Retina (tissue), 1 donor: ENCODE measurements at regions not wholly inside any gene's neighbourhood (a gene's known extent, or its start where the extent isn't known, plus 50 kb on each side); places are given as distances from the start of the nearest gene placed in this dataset.

Source experiments
- DNase-seq: peaks from one replicate; pipeline ENCODE4 v3.0.0-alpha.2; 2016

DNA sequence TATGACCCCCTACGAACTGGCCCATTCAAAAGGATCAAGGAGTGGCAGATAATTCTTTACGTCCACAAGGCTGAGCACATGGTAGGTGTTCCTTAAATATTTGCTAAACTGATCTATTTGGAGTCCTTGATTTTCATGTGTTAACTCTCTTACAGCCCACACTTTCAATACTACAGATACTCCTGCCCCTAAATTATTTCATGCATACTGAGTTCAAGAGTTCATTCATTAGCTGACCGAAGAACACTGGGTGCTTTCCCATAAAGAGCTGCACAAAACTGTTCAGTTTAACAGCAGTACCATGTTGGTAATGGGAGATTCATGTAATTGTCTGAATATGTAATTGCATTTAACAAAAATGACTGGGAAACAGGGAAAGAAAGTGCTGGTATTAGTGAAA is 170.5 kb upstream of the ADO start:
- no peak for DNase-seq

DNA sequence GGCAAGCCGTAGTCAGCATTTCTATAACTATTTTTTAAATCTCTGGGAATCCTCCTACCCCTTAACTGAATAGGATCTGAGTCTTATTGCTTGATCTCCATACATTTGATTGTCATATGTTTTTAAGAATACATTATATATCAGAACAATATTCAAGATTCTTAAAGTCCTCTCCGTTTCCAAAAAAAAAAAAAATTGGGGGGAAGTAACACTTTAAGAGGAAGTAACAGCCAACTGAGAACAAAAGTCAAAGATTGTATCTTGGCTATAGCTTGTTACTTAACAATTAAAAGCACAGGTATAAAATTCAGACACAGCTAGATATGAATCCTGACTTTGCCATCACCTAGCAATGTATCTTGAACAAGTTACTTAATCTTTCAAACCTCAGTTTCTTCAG is 169.9 kb upstream of the ADO start:
- DNase-seq, result no peak

DNA sequence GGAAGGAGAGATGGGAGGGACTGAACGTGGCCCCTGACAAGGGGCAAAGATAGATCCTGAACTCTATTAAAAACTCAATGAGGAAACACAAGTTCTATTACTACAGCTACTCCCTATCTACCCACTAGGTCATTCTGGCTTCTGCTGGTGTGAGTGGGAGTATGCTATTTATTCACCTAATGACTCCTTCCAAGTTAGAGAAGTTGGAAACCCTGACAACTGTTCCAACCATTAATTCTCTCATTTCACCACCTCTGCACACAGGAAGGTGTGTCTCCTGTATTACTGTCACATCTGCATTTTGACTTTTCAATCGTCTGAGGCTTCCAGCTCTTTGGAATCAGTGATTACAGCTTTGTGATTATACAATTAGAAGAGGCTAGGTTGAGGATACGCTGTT is 169.4 kb upstream of the ADO start:
- DNase-seq, result no peak

DNA sequence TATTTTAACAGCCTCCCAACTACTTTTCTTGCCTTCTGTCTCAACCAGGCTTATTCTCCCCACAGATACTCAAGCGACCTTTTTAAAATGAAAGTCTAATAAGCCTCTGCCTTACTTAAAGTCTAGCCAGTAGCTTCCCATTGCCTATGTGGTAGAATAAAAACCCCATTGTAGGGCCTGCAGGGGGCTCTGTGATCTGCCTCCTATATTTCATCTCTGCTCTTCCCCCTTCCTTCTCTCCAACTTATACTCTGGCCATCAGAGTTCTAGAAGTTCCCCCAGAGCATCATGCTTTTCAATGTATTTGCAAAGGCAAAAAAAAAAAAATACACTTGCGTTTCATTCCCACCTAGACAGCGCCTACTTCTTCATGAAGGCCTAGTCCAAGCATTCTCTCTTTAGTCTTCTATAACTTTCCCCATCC is 167.7 kb upstream of the ADO start:
- no peak for DNase-seq

DNA sequence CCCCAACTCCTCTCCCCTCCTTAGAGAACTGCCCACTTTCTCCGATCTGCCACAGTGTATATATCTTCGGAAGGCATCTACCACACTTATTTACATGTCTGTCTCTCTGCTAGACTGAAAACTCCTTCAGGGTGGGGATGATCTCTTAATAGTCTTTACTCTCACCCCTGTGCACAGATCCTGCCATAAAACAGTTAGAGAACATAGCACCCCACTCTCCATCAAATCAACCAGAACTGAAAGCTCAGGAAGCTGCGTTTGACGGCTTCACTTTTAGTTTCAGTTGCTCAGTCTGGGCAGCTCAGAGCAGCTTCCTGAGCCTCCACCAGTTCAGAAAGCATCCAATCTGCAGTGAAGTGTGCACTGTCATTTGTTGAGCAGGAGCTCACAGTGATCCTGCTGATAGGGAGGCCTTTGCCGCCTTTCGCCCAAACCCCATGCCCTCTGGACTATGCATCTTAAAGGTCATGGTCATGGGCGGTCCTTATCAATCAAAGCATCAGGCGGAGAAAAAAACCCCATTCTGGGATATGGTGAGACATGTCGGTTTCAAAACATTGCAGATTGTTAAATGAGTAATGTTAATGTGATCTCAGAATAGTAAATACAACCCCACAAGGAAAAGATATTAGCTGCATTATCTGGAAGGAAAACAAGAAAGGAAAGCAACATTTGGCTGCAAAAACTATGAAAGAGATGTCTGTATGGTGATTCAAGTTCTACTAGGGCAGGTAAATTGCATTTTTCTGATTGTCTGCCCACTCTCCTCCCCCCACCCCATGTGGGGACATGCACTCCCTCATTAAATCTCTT is 167.1 kb upstream of the ADO start:
- no peak for DNase-seq

DNA sequence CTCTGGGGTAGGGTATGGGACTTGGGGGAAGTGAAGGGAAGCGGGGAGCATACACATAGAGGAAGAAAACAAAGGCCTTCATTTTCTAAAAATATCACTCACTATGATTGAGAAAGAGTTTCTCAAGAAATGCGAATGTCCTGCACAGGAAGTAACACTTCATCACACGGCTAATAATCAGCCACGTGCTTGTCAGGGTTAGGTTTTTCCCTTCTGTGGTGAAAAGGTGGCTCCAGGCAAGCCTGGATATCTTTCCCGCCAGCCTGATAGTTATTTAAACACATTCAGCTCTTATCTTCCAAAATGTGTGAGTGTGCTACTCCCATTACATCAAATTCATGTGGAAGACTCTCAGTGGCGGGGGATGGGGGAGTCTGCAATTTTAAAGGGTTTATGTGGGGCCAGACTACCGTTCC is 166.4 kb upstream of the ADO start:
- no peak for DNase-seq

DNA sequence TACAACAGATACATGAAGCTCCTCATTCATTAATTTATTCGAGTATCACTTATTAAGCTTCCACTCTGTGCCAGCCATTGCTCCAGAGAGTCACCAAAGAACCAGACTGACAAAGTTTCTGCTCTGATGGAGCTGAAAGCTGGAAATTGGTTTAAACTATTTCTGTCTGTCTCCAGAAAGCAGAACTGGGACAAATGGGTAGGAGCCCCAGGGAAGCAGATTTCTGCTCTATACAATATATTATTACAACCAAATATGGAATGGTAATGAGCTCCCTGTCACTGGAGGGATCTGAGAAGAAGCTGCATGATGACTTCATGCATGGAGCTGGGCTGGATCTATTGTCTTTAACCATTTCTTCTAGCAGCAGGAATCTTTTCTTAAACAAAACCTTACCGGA is 165.4 kb upstream of the ADO start:
- DNase-seq, result no peak

DNA sequence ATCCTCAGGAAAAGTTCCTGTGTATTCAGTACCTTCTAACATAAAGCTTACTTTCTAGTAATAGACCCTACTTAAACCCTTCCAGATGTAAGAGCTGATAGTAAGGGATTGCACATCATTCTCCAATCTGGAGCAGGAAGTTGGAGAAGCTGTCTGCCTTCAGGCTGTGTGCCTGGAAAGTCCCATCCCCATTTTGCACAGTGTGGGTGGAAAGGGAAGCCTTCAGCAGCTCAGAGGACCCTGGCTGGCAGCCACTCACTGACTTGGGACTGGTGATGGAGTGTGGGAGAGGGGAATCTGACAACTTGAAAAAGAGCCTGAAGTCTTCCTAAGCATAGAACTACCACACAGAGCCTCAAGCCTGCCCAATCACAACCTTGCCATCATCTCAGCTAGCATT is 164.1 kb upstream of the ADO start:
- no peak for DNase-seq

DNA sequence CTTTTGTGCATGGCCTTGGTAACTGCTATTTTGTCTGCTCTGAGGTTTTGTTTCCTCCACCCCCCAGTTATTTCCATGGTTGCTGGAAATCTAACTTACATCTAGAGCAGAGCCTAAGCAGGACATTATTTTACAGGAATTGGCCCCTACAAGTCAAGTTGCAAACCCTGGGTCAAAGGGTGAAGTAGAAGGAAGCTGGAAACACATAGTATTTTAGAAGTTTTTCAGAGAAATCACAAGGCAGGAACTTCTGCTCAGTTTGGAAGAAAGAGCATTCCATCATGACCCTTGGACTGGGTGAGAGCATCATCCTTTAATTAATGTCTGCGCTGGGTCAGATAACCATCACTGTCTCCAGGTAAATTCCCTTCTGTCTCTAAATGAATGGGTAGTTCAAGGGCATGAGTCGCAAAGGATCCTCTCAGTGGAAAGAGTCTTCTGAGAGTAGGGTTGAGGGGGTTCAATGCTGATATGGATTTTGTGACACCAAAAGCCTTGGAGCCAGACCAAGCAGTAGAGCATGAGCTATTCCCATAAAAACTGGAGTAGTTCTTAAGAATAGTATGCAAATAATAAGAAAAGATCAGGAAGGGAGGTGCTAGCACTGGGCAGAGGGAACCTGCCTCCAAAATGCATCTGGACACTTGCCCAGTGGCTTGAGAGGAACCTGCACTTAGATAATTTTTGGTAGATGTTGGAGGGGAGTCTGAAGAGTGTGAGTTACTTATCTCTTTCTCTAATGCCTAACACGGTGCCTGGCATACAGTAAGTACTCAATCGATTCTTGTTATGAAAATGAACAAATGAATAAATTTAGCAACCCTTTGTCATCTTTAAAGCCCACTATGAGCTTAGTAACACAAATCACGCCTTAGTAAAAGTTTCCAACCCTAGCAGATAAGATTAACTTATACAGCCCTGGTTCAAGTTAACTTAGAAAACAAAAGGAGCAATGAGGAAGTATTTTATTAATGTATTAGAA is 160.6 kb upstream of the ADO start:
- no peak for DNase-seq

DNA sequence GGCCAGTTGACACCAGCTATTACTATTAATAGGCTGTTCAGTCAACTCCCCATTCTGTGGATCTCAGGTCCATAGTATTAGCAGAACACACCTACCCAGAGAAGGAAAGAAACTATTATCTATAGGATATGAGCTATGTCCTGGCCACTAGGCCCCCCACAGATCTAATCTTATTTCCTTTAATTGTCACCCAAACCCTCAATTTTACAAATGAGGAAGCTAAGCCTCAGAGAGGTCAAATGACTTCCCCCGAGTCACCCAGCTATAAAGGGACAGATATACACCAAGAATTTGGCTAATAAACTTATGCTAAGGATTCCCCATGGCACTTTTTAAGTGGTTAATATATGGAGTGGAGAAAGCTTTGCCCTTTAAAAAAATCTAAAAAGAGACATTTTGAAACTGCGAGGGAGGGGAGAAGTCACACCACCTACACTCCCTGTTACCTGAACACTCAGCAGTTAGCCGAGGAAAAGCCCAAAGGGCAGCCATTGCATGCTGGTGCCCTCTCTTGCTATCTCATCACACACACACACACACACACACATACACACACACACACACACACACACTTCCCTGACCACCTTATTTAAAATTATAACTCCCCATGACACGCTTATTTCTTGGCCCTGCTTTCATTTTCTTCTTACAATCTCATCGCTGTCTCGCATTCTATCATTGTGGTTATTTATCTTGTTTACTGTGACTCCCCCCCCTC is 157.0 kb upstream of the ADO start:
- no peak for DNase-seq

DNA sequence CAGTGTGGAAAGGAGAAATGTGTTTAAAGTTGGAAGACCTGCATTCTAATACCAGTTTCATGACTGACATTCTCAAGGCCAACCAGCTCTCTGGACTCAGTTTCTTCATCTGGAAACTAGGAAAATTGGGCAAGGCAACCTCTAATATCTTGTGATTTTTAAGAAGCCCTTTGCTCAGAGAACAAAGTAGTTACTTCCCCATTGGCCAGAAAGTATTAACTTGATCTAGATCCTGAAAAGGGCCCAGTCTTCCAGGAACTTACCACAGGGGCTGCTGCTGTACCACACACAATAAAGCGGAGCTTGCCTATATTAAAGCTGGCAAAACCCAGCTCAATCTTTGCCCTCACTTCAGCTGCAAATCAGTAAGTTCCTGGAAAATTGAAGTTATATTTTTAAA is 155.6 kb upstream of the ADO start:
- no peak for DNase-seq

DNA sequence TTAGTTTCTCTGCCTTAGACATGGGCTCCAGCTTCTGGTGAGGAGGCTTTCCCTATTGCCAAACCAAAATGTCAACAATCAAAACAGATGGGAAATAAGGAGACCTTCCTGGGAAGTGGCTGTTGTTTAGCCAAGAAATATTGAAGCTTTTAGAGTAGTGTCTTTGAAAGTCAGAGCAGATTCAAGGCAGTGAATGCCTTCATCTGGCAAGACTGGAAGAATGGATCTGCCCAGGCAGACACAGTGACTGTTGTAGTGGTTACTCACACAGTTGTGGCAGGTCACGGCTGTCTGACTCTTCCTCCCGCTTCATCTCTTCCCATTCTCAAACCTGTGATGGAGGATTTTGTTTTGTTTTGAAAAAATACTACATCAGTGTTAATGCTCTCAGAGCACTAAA is 154.1 kb upstream of the ADO start:
- no peak for DNase-seq

DNA sequence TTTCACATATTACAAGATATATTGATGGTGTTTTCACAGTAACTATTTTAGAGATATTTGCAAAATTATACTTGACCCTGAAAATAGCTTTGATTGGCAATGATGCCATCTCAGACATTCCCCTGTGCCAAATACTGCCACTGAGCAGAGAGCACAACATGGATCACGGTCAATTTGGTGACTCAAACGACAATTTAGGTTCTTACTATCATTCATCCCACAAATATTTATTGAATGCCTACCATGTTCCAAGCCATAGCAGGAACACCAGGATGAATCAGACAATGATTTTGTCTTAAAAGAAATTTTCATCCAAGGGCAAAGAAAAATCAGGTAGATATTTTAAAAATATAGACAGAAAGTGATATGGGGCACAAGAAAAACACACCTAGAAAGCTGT is 153.2 kb upstream of the ADO start:
- no peak for DNase-seq

DNA sequence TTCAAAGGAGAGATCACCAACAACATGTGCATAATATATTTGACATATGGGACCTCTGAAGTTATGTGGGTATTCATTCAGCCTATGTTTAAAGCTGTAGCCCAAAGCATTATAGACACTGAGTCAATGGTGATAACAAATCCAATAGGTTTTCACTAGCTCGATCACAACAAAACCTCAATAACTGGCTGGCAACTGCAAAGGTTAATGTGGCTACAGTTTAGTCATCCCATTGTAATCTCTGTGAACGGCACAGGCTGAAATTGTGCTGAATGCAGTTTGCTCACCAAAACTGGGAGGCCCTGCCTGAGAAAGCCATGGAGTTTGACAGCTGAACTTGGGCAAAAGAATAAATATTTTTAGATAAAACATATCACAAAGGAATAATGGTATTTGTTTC is 152.4 kb upstream of the ADO start:
- DNase-seq, result no peak

DNA sequence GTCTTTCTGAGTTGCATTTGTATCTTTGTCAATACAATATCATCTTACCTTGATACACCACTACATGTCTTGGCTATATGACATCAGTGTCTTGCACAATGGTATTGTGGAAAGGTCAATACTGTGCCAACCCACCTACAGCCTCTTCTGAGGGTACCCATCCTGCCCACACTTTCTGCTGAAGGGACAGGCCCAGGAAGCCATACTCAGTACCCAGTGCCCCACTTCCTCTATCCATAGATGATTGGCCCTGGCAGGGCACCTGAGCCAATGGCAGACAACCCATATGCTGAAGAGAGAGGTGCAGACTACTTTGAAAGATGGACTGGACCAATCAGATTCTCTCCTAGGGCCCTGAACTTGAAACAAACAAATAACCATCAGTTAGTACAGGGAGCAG is 152.0 kb upstream of the ADO start:
- no peak for DNase-seq

DNA sequence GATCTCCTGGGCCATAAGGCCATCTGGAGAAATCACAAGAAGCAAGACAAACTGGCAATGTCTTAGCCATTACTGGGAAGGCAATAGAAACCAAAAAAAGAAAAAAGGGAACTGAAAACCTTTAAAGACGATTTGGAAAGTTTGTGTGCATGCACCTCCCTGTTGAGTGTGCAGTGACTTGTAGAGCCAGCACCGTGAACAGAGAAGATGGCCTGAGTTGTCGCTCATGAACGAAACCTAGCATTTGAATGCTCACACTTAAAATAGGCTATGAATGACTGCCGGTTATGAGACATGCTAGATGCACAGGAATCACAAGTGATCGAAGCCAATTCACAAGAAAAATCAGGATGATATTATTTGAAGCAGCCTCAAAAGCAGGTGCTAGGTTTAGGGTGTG is 151.3 kb upstream of the ADO start:
- DNase-seq, result no peak

DNA sequence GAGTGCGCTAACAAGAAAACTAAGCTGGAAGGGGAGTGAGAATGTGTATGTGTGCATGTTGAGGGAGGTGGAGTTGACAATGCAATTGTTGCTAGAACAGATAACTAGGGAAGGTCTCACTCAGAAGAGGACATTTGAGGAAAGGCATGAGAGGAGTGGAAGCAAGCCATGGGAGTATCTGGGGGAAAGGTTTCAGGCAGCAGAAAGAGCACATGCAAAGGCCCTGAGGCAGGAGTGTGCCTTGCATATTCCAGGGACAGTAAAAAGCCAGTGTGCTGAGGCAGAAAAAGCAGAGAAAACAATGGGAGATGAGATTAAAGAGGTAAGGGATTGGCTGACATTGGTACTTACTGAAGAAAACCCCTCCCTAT is 149.6 kb upstream of the ADO start:
- DNase-seq, result no peak

DNA sequence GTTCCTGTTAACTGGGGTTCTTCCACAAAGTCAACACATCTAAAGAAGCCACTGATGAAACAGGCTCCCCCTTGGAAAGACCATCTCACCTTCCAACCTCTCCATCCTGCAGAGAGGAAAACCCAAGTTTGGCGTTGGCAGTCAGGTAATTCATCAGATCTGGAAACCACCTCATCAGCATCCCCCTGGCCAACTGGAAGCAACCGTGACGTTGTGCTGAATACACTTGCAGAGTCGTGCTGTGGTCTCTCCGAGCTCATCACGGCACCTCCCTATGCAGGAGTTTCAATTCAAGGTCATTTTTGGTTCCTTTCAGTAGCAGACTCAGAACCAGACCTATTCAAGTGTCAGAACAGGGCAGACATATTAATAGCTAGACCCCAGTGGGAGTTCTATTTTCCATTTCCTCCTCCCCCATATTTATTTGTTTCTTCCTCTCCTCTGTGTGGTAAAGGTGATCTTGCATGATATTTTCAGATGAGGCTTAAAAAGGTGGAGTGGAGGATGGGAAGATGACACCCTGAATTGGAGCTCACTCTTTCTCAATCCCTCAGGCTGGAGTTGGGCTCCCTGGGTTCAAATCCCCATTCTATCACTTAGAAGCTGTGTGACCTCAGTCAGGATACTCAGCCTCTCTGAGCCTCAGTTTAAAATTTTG is 149.1 kb upstream of the ADO start:
- no peak for DNase-seq

DNA sequence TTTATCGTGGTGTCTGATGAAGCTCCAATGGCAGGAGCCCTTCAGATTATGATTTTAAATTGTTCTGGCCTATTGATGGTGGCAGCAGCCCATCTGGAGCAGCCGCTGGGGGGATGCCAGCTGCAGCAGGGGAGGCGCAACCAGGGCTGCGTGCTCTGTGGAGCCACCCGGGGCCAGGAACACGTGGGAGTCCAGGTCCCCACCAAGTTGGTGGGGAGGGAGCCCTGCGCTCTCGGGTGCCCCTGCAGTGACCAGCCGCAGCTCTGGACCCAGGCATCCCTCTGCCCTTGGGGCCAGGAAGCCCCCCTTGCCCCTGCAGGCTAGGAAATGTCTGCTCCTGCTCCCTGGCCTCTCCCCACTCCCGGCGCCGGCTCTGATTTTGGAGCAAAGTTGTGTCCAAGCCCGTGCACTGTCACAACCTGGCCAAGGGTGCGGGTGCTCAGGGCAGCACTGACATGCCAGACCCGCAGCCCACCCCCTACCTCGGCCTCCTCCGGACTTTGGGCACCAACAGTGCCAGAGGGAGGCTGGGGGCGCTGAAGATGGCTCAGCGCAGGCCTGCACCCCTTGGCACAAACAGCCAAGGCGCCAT is 147.2 kb upstream of the ADO start:
- no peak for DNase-seq

DNA sequence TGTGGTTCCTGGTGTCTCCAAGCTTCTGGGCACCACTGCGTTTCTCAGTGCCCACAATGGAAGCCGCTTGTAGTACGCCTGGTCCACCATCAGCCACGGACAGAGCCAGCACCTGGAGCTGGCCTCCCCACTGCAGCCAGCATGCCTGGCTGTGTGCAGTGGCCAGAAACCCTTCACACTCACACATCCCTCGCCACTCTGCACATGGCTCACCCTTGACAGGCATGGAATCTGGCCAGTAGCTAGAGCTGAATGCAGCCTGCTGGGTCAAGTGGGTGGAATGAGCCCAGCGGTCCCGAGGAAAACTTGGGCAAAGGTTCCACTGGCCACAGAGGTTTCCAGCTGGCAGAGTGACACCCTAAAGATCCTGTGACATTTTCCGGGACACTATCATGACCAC is 146.0 kb upstream of the ADO start:
- no peak for DNase-seq

DNA sequence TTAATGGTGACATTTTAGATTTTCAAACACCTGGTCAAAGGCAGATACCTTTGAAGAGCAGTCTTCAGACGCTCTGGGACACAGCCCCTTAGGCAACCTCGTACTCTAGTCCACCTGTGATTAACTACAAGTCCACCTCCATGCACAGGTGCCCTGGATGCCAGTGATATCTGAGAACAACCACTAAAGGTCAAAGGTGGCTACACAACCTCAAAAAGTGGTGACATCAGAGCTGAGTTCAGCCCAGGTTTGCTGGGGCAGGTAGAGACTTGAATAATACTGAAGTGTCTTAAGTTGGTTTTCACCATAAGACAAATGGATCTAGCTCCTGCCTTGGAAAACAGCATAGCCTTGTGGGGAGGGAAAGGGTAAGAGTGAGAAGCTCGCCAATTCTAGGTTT is 143.4 kb upstream of the ADO start:
- DNase-seq, result no peak

DNA sequence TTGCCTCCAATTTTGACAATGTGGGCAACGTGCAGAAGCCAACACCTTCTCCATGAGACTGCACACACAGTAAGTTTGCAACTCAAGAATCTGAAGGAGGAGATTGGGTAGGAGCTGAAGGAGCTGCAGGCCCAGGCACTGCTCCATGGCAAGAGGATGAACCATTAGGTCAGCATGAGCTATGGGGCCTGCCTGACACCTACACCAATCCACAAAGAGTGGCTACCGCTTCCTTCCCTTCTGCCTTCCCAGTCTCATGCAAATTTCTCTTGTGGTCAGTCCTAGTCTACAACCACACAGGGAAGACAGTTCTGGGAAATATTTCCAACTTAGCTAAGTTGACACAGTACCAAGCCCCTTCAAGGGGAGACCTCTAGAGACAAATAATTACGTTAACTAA is 142.0 kb upstream of the ADO start:
- DNase-seq, result no peak

DNA sequence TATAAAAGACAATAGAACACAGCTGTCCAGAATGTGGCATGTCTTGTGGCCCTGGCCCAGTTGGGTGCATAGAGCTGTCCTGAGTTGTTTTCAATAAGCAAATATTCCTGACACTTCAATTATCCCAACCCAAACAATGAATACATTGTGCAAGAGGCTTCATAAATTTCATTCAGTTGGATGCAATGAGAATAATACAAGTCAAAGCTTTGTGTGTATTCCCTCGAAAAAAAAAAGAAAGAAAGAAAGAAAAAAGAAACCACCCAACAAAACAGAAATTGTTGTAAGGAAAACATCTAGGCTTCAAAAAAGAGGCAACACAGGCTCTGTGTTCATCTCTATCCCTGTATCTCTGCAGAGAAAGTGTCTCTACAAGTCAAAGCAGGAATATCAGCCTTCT is 138.7 kb upstream of the ADO start:
- no peak for DNase-seq
